ENCODE measurements at regions not wholly inside any gene's neighbourhood (a gene's known extent, or its start where the extent isn't known, plus 50 kb on each side); places are given as distances from the start of the nearest gene placed in this dataset.

DNA sequence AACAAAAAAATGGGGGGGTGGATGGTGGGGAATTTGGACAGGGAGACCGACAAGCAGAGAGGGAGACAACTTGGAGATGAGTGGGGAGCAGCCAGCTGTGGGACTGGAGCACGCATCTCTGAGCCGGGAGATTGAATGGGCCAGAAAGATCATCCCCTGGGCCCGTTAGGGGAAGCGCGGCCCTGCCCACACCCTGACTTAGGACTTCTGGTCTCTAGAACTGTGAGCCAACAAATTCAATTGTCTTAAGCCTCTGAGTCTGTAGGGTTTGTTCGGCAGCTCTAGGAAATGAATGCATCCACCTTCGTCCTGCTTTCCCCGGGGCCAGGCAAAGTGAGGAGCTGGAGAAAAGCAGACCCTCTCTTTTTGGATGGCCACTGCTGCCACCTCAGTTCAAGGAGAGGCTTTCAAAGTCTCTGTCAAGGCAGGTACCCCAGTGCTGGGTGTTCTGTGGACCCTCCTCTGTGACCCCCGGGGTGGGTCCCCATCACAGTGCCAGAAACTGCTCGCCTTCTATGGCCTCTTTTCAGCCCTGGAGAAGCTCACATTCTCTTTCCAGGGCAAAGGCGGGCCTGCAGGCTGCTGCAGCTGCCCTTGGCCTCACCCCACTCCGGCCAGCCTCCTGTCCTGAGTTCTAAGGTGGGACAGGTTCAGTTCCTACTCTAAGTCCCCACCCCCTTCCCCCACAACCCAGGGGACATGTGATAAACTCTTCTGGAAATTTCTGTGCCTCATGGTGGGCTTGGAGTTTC, 423.2 kb downstream of the RPS24 start:
- Mint-ChIP-seq H3K27ac (no peak overlapping the region), H3K9me3 (no peaks in the 10 kb centered on the region), H3K36me3 (no peaks in the 10 kb centered on the region), H3K4me1 (no peaks in the 10 kb centered on the region), H3K27me3 (peaks cover 0 to 4% (median 0%) of the 10 kb centered on the region in 5 donors), H3K4me3 (no peak overlapping the region)
- DNase-seq = no peak
- ATAC-seq = no peak
- POLR2A ChIA-PET = no interaction called here

DNA sequence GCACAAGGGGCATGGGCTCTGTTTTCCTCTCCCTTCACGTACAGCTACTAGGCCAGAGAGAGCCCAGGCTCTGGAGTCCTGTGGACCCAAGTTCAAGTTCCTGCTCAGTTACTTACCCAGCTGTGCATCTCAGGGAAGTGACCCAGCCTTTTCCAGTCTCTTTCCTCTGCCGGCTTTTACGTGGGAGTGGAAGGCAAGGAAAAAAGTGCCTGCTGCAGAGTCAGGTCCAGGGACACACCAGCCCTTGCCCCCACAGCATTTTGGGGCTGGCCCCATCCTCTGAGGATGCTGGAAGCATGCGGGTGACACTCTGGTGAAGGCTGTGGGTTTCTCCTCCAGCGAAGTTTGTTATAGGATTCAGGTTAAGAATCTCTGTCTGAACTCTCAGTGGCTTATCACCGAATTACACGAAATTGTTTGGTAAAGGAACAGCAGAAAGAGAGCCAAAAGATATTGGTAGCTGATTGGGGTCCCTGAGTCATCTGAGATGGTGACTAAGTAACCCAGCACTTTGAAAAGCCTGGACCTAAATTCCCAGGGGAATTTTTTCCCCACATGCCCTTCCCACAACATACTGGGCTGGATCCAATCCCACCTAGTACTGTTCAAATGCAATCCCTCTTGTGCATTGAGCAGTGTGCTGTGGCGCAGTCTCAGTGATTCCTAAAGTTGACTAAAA, 424.3 kb downstream of the RPS24 start:
- no peak for DNase-seq
- Mint-ChIP-seq H3K9me3 (no peaks in the 10 kb centered on the region), H3K27me3 (peaks cover 0 to 12% (median 4%) of the 10 kb centered on the region in 5 donors), H3K36me3 (no peaks in the 10 kb centered on the region), H3K4me1 (peaks cover 0 to 7% (median under 1%) of the 10 kb centered on the region in 4 donors), H3K4me3 (no peak overlapping the region), H3K27ac (no peak overlapping the region)
- ATAC-seq = no peak
- POLR2A ChIA-PET = no interaction called here

DNA sequence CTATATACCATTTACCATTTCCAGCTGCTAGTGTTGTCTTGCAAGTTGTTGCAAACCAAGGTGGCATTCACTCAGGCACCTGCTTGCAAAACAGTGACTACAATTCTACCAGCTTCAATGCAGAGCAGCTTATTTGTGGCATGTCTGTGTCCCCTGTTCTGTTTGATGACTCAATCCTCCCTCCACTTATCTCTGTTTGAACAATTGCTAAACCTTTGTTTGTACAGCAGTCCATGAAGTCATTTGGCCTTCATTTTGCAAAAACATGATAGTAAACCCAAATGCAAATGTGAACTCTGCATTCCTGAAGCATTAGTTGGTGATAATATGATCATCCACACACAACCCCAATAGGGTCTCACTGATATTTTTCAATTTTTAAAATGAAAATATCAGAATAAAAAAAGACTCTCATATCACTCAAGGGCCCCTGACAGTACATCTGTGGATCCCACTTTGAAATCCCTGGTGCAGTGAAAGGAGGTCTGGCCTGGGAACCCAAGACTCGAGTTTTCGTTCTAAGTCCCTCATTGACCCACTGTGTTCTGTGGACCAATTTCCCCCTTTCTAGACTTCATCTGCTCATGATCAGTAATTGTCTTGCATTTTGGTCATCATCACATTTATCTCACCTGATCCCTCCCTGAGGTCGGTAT, 425.4 kb downstream of the RPS24 start:
- Mint-ChIP-seq H3K4me1 (peaks cover 0 to 7% (median under 1%) of the 10 kb centered on the region in 4 donors), H3K27ac (no peak overlapping the region), H3K27me3 (peaks cover 0 to 15% (median 9%) of the 10 kb centered on the region in 5 donors), H3K4me3 (no peak overlapping the region), H3K36me3 (no peaks in the 10 kb centered on the region), H3K9me3 (no peaks in the 10 kb centered on the region)
- ATAC-seq (no peak), DNase-seq (no peak)
- POLR2A ChIA-PET = no interaction called here

- POLR2A ChIA-PET = no interaction called here
- DNase-seq (no peak), ATAC-seq (no peak)
- Mint-ChIP-seq H3K4me3 (no peak overlapping the region), H3K27me3 (peaks cover 0 to 19% (median 8%) of the 10 kb centered on the region in 5 donors), H3K36me3 (no peaks in the 10 kb centered on the region), H3K27ac (no peak overlapping the region), H3K9me3 (peaks cover 0 to 4% (median 0%) of the 10 kb centered on the region in 9 donors), H3K4me1 (peaks cover 0 to 7% (median under 1%) of the 10 kb centered on the region in 4 donors)
Observed at GRCh38 chr10:78459639-78460037, 426.0 kb downstream of the RPS24 start.

DNA sequence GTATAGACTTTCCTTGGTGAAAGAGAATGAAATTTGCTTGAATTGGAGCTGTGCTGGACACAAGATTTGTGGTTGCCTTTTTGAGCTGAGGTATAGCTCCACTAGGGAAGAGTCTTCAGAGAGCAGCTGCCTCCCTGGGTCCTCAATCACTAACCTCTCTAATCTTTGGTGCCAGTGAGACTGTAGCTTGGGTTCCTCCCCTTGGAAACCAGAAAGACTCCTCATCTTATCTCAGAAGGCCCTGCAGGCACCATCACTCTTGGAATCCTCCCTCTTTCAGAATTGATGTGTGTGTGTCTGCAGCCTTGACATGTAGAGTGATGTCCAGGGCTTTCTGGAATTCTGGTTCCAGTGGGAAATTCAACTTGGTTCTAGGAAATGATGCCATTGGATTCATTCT, 426.5 kb downstream of the RPS24 start:
- POLR2A ChIA-PET = no interaction called here
- Mint-ChIP-seq H3K36me3 (no peaks in the 10 kb centered on the region), H3K27me3 (peaks cover 0 to 20% (median 8%) of the 10 kb centered on the region in 5 donors)

DNA sequence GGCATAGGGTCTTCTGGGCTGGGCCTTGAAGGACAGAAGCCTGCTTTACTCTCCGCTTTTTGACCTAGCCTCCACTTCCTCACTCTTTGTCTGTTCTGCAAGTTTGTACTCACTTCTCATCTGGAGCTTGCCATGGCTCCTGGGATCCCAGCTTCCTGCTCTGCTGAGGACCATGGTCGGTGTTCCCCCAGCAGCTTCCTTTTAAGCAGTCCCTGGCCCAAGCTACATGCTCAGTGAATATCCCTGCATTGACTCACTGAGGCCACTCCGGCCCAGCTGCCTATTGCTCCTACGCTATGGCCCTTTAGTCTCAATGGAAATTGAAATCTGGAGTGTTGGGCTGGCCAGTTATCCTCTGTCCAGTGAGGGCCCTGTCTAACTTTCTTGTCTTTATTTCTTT, 427.7 kb downstream of the RPS24 start:
- peaks cover 0 to 7% (median under 1%) of the 10 kb centered on the region in 4 donors for H3K4me1 Mint-ChIP-seq
- H3K27me3 Mint-ChIP-seq = peaks cover 0 to 20% (median 8%) of the 10 kb centered on the region in 5 donors
- POLR2A ChIA-PET = interaction anchor here (0.6 kb wide), 1 partner anchor 390 kb away, joined by 3 read pairs; no protein-coding TSS in a partner anchor
- no peak for ATAC-seq
- no peaks in the 10 kb centered on the region for H3K36me3 Mint-ChIP-seq
- H3K4me3 Mint-ChIP-seq = no peak overlapping the region
- peaks cover 0 to 5% (median 0%) of the 10 kb centered on the region in 9 donors for H3K9me3 Mint-ChIP-seq
- peak overlapping the region in 1 of 10 donors; percentile 18 for H3K27ac Mint-ChIP-seq
- DNase-seq = no peak

More for the DNA sequence above, 426.5 kb downstream of the RPS24 start:
- Mint-ChIP-seq H3K27ac (no peak overlapping the region), H3K9me3 (peaks cover 0 to 5% (median 0%) of the 10 kb centered on the region in 9 donors), H3K4me3 (no peak overlapping the region), H3K4me1 (peaks cover 0 to 7% (median under 1%) of the 10 kb centered on the region in 4 donors)
- DNase-seq (no peak), ATAC-seq (no peak)

GRCh38 chr10:78462176-78462575, 428.5 kb downstream of the RPS24 start:
- peaks cover 0 to 7% (median under 1%) of the 10 kb centered on the region in 4 donors for H3K4me1 Mint-ChIP-seq
- POLR2A ChIA-PET = no interaction called here
- H3K36me3 Mint-ChIP-seq = peaks cover 0 to under 1% (median 0%) of the 10 kb centered on the region in 3 donors

DNA sequence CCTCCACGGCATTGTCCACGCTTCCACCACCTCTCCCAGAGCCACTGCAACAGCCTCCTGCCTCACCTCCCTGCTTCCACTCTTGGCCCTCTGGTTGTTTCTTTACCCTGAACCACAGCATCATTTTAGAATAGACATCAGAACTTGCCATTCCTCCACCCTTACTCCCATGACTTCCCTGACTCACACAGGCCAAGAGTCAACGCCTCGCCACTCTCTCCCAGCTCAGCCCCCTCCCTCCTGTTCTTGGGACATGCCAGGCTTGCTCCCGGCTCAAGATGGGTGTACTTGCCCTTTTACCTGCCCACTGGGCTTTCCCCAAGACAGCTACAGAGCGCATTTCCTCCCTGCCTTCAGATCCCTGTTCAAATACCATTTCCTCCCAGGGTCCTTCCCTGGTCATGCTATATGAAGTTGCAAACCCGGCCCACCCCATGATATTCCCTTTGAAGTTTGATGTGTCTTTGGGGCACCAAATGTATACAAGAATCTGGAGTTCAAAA, 429.1 kb downstream of the RPS24 start:
- POLR2A ChIA-PET = no interaction called here
- ATAC-seq (no peak), DNase-seq (no peak)
- Mint-ChIP-seq H3K27me3 (peaks cover 0 to 20% (median 8%) of the 10 kb centered on the region in 5 donors), H3K36me3 (peaks cover 0 to 5% (median 0%) of the 10 kb centered on the region in 3 donors), H3K4me1 (peaks cover 0 to 7% (median under 1%) of the 10 kb centered on the region in 4 donors), H3K9me3 (peaks cover 0 to 10% (median 4%) of the 10 kb centered on the region in 9 donors), H3K4me3 (no peak overlapping the region), H3K27ac (no peak overlapping the region)

More at GRCh38 chr10:78462176-78462575, 428.5 kb downstream of the RPS24 start:
- DNase-seq (no peak), ATAC-seq (no peak)
- Mint-ChIP-seq H3K4me3 (no peak overlapping the region), H3K27me3 (peaks cover 0 to 20% (median 8%) of the 10 kb centered on the region in 5 donors), H3K27ac (no peak overlapping the region), H3K9me3 (peaks cover 0 to 6% (median 0%) of the 10 kb centered on the region in 9 donors)

GRCh38 chr10:78464118-78464855, 430.6 kb downstream of the RPS24 start:
- POLR2A ChIA-PET = no interaction called here
- Mint-ChIP-seq H3K9me3 (peaks cover 0 to 10% (median 4%) of the 10 kb centered on the region in 9 donors), H3K27me3 (peaks cover 0 to 20% (median 8%) of the 10 kb centered on the region in 5 donors), H3K27ac (no peak overlapping the region), H3K36me3 (peaks cover 0 to 5% (median 0%) of the 10 kb centered on the region in 3 donors), H3K4me3 (no peak overlapping the region), H3K4me1 (peaks cover 0 to 7% (median under 1%) of the 10 kb centered on the region in 4 donors)
- DNase-seq (peak in 1 of 10 donors; percentile 3), ATAC-seq (no peak)

- Mint-ChIP-seq H3K4me3 (no peak overlapping the region), H3K27ac (no peak overlapping the region), H3K9me3 (peaks cover 0 to 12% (median 5%) of the 10 kb centered on the region in 9 donors), H3K27me3 (peaks cover 0 to 20% (median 8%) of the 10 kb centered on the region in 5 donors), H3K36me3 (peaks cover 0 to 5% (median 0%) of the 10 kb centered on the region in 3 donors), H3K4me1 (peaks cover 0 to 7% (median under 1%) of the 10 kb centered on the region in 4 donors)
- DNase-seq = peak in 1 of 10 donors; percentile 8
- no peak for ATAC-seq
- POLR2A ChIA-PET = no interaction called here
Observed at GRCh38 chr10:78464856-78465267, 431.2 kb downstream of the RPS24 start.

- no peak for DNase-seq
- Mint-ChIP-seq H3K36me3 (peaks cover 0 to 5% (median 0%) of the 10 kb centered on the region in 3 donors), H3K27me3 (peaks cover 0 to 20% (median 8%) of the 10 kb centered on the region in 5 donors), H3K9me3 (peaks cover 0 to 12% (median 5%) of the 10 kb centered on the region in 9 donors), H3K4me1 (peaks cover 0 to 7% (median under 1%) of the 10 kb centered on the region in 4 donors), H3K27ac (no peak overlapping the region), H3K4me3 (no peak overlapping the region)
- POLR2A ChIA-PET = no interaction called here
- ATAC-seq = no peak
Observed at GRCh38 chr10:78465431-78465830, 431.8 kb downstream of the RPS24 start.
